Activated CD4-positive, alpha-beta T cell treated with anti-CD3 and anti-CD28 coated beads for 4 hours (primary cell): ENCODE measurements at regions not wholly inside any gene's neighbourhood (a gene's known extent, or its start where the extent isn't known, plus 50 kb on each side); places are given as distances from the start of the nearest gene placed in this dataset.
"Not testable (repeated sequence)": the region's sequence is repeated elsewhere in the genome, so short reads cannot be mapped to it uniquely, and the experiment has no call there.

ENCODE experiments used
- DNase-seq, 2 donors: peaks; one replicate each; pipeline ENCODE4 v3.0.0-alpha.2; 2020

- DNase-seq, result no peak
These were observed 150.2 kb downstream of the HMHB1 start for GRCh38 chr5:143962201-143962600.

GRCh38 chr5:143964919-143965318, 153.0 kb downstream of the HMHB1 start:
- no peak for DNase-seq

- no peak for DNase-seq
These were observed 154.3 kb downstream of the HMHB1 start for GRCh38 chr5:143966280-143966679.

GRCh38 chr5:143968071-143968878, 156.3 kb downstream of the HMHB1 start:
- DNase-seq, result peak in 1 of 2 donors; percentile 6

GRCh38 chr5:143970159-143970558, 158.2 kb downstream of the HMHB1 start:
- DNase-seq, result no peak

- no peak for DNase-seq
These were observed 160.1 kb downstream of the HMHB1 start for GRCh38 chr5:143972068-143972467.

GRCh38 chr5:143976055-143976454, 164.1 kb downstream of the HMHB1 start:
- no peak for DNase-seq

GRCh38 chr5:143977891-143978461, 166.0 kb downstream of the HMHB1 start:
- DNase-seq, result no peak

GRCh38 chr5:143979044-143979690, 167.2 kb downstream of the HMHB1 start:
- DNase-seq, result no peak

GRCh38 chr5:143980506-143980905, 168.5 kb downstream of the HMHB1 start:
- no peak for DNase-seq

GRCh38 chr5:143982957-143983356, 171.0 kb downstream of the HMHB1 start:
- not testable (repeated sequence) for DNase-seq

- DNase-seq, result no peak
These were observed 174.0 kb downstream of the HMHB1 start for GRCh38 chr5:143985832-143986515.

- no peak for DNase-seq
These were observed 174.7 kb downstream of the HMHB1 start for GRCh38 chr5:143986516-143987212.

- DNase-seq, result no peak
These were observed 175.3 kb downstream of the HMHB1 start for GRCh38 chr5:143987264-143987663.

GRCh38 chr5:143987751-143988560, 176.0 kb downstream of the HMHB1 start:
- DNase-seq, result no peak

- DNase-seq, result no peak
These were observed 178.0 kb downstream of the YIPF5 start for GRCh38 chr5:143992496-143992895.

- no peak for DNase-seq
These were observed 167.6 kb downstream of the YIPF5 start for GRCh38 chr5:144002876-144003275.

- DNase-seq, result no peak
These were observed 166.8 kb downstream of the YIPF5 start for GRCh38 chr5:144003636-144004035.

GRCh38 chr5:144004146-144004545, 166.3 kb downstream of the YIPF5 start:
- no peak for DNase-seq

GRCh38 chr5:144004751-144005150, 165.7 kb downstream of the YIPF5 start:
- no peak for DNase-seq

- DNase-seq, result no peak
These were observed 161.3 kb downstream of the YIPF5 start for GRCh38 chr5:144009116-144009515.

GRCh38 chr5:144011388-144011787, 159.1 kb downstream of the YIPF5 start:
- DNase-seq, result no peak
